ENCODE measurements at regions not wholly inside any gene's neighbourhood (a gene's known extent, or its start where the extent isn't known, plus 50 kb on each side); places are given as distances from the start of the nearest gene placed in this dataset.
"Not testable (repeated sequence)": the region's sequence is repeated elsewhere in the genome, so short reads cannot be mapped to it uniquely, and the experiment has no call there.

- no peak for DNase-seq
Observed at GRCh38 chr1:90823686-90824085, 106.6 kb upstream of the BARHL2 start.

- no peak for DNase-seq
Observed at GRCh38 chr1:90821788-90822359, 104.8 kb upstream of the BARHL2 start.

GRCh38 chr1:90821152-90821787, 104.2 kb upstream of the BARHL2 start:
- DNase-seq, result no peak

DNA sequence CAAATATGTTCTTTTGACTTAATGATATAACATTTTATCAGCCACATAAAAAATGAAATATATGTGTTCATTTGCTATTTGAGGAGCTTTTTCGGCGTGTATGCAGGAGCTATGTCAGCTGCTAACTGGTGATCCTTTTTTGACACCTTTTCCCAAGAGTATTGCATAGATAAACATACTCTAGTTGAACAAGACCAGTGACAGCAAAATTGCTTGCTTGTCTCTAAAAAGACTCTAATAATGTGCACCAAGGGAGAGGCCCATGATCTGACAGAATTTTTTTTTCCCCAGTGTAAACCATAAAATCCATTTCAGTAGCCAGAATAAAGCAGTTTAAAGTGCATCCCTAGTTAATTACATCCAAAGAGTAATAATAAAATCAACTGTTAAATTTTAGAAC, 103.6 kb upstream of the BARHL2 start:
- no peak for DNase-seq

DNA sequence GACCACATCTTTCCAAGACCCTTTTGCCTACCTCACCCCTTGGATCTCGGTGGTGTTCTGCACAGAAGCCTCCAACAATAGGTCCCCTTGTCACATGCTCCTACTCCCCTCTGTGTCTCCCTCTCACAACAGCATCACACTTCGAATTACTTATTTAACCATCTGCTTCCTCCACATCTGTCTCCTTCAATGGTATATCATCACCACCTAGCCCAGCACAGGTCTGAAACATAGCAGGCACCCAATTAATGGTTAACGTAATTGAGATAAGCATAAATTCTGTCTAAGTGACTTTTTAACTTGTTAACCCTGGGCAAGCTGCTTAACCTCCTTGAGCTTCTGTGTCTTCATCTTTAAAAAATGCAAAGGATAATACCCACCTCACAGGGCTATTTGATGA, 100.3 kb upstream of the BARHL2 start:
- DNase-seq, result no peak

- DNase-seq, result not testable (repeated sequence)
Observed at GRCh38 chr1:90812237-90812636, 95.1 kb upstream of the BARHL2 start.

- DNase-seq, result not testable (repeated sequence)
Observed at GRCh38 chr1:90811444-90811950, 94.4 kb upstream of the BARHL2 start.

GRCh38 chr1:90810681-90811080, 93.6 kb upstream of the BARHL2 start:
- DNase-seq, result no peak

GRCh38 chr1:90809996-90810395, 92.9 kb upstream of the BARHL2 start:
- no peak for DNase-seq

DNA sequence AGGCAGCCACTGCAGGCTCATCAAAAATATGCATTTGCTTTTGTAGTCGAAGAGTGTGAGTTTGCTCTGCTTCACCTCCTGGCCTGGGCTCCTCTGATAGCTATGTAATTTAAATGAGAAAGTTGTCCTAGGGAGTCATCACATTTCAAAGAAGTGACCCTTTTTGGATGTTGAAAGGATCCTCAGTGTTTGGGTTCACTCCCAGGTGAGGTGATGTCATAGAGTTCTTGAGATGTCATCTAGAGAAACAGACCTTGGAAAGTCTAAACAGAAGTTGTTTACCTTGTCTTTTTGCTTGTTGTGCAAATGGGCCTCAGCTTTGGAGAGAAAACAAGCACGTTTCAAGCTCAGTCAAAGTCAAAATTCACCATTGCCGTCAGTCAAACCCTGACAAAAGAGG, 92.0 kb upstream of the BARHL2 start:
- no peak for DNase-seq

- DNase-seq, result no peak
Observed at GRCh38 chr1:90807329-90807728, 90.2 kb upstream of the BARHL2 start.

DNA sequence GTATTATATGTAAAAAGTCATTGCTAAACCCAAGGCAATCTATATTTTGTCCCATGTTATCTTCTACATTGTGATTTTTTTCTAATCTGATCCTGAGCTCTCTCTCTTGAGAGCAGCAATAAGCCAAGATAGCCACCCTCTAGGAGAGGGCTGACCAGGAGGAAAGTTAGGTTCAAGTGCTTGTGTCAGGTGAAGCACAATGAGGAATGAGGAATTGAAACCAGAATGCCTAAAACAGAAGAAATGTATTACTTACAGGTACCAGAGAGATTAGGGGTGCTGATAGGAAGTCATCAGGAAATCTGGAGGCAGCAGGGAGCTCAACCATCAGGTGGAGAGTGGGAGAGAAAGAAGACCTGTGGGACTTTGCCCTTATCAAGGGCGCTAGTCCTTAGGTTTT, 85.5 kb upstream of the BARHL2 start:
- DNase-seq, result no peak

- DNase-seq, result no peak
Observed at GRCh38 chr1:90800012-90800717, 83.1 kb upstream of the BARHL2 start.

DNA sequence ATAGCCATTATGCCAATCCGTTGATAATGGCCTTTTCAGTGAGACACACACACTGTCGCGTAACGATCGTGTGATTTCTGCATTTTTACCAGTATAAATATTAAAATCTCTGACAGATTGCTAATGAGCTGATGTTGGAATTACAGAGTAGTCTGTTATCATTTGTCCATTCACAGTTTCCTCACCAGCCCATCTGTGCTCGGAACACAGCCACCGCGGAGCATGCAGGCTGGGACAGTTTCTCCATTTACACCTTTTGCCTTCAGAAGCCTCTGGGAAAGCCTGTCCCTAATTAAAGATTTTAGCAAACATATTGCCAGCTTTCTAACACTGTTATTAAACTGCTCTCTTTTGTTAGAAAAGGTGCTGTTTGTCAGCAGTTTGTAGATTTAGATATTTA, 82.2 kb upstream of the BARHL2 start:
- no peak for DNase-seq

- no peak for DNase-seq
Observed at GRCh38 chr1:90798883-90799282, 81.8 kb upstream of the BARHL2 start.

DNA sequence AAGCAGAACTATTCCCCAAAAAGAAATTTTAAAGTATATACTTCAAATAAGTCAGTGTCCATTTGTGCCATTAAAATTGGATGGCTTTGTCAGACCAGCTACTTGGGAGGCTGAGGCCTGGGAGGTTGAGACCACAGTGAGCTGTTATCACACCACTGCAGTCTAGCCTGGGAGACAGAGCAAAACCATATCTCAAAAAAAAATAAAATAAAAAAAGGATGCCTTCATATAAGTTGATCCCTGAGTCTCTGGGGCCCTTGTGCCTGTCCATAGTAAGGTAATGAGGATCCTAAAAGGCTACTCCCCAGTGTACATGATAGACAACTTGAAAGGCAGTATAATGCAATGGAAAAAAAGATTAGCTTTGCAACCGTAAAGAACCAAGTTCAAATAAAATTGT, 81.2 kb upstream of the BARHL2 start:
- no peak for DNase-seq

DNA sequence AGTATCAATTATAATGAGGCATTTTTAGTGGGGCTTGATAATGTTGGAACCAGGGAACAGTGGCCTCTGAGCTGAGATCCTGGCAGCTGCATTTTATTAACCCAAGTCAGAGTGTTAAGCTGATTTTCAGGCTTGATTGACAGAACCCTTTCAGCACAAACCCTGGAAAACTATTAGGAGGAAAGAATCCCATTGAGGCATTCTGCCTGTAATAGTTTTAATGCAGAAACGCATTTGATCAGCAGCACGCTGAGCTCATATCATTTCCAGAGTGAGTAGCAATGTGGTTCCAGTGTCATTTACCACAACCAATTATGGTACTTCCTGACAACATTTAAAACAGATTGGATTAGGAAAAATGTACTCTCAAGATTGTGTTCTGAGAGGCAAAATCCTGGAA, 78.3 kb upstream of the BARHL2 start:
- DNase-seq, result no peak

GRCh38 chr1:90786709-90787108, 69.6 kb upstream of the BARHL2 start:
- no peak for DNase-seq

- DNase-seq, result no peak
Observed at GRCh38 chr1:90784186-90784847, 67.2 kb upstream of the BARHL2 start.

DNA sequence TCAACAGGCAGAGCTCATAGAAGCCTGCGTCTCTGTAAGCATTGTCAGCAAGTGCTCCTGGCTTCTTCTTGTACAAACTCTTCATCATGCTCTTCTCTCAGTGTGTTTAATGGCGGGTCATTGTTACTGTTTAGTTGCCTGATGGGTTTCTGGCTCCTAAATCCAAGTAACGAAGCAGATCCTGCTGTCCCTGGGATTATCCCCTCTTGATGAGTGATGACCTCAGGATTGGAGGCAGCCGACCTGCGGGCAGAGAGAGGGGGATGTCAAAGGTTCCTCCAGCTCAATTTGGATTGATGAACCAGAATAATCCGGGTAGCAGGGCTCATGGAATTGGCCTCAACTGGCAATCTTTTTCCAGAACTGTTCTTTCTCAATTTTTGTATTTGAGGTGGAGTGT, 66.1 kb upstream of the BARHL2 start:
- DNase-seq, result no peak

- DNase-seq, result no peak
Observed at GRCh38 chr1:90782046-90782445, 64.9 kb upstream of the BARHL2 start.

- DNase-seq, result no peak
Observed at GRCh38 chr1:90781534-90781933, 64.4 kb upstream of the BARHL2 start.

- DNase-seq, result no peak
Observed at GRCh38 chr1:90780981-90781380, 63.9 kb upstream of the BARHL2 start.

DNA sequence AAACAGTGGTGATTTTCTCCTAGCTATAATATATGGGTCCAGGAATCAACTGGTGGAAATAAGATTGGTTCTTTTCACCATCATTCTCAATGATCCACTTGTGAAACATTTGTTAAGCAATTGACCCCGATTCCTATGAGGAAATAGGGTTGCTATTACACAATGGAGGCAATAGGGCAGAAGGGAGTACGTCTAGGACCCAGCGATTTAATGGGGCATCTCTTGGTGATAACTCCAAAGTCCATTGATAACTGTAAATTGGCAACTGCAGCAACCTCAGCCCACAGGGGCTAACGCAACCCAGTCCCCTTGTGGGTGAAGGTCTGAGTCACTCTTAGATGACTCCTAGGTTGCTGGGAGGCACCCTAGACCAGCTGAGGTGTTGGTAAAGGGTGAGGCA, 62.5 kb upstream of the BARHL2 start:
- no peak for DNase-seq
